Naive thymus-derived CD4-positive, alpha-beta T cell (primary cell): ENCODE measurements at regions not wholly inside any gene's neighbourhood (a gene's known extent, or its start where the extent isn't known, plus 50 kb on each side); places are given as distances from the start of the nearest gene placed in this dataset.

Experiments
- ATAC-seq: fragments of 150-1000 bp; cut with Tn5 transposase; 2 replicates; pipeline ENCODE4 v1.10.0; 2021; ENCODE audit warnings: mild to moderate bottlenecking, moderate library complexity
- CTCF ChIA-PET: fragments of 350-600 bp; sonication (Branson Sonifier 250); formaldehyde crosslinking; loops from one replicate; lab custom pipeline; 2021; ENCODE audit warnings: antibody characterized with exemption; lab: Charles Lee
- POLR2A ChIA-PET: fragments of 350-600 bp; sonication (Branson Sonifier 250); formaldehyde crosslinking; loops from one replicate; lab custom pipeline; 2021; ENCODE audit warnings: antibody characterized with exemption, inconsistent platforms; lab: Charles Lee
- DNase-seq, 9 donors: peaks; one replicate each; pipeline versions ENCODE4 v3.0.0 to v3.0.0-alpha.2; 2020 to 2022; ENCODE audit warnings: mixed read lengths in 1 of 9
- H3K27ac ChIP-seq: one replicate; pipeline ENCODE4 v1.7.0; 2013; ENCODE audit warnings: mild to moderate bottlenecking, low read depth, low read length, moderate library complexity
- H3K27me3 ChIP-seq, 2 donors: one replicate each; pipeline ENCODE4 v1.7.0; 2013; ENCODE audit warnings: low read length in 2 of 2, mild to moderate bottlenecking in 2 of 2, moderate library complexity in 2 of 2; ENCODE audit not compliant: control insufficient read depth in 2 of 2, insufficient read depth in 2 of 2
- H3K36me3 ChIP-seq, 3 experiments: 1 replicate in 2 of 3; 2 replicates in 1 of 3; pipeline ENCODE4 v1.7.0; 2013; ENCODE audit warnings: low read length in 3 of 3, mild to moderate bottlenecking in 3 of 3, moderate library complexity in 1 of 3; ENCODE audit not compliant: insufficient read depth in 3 of 3, control insufficient read depth in 2 of 3
- H3K4me1 ChIP-seq, 2 donors: one replicate each; pipeline ENCODE4 v1.7.0; 2013; ENCODE audit warnings: low read length in 2 of 2, mild to moderate bottlenecking in 2 of 2, moderate library complexity in 1 of 2; ENCODE audit not compliant: control insufficient read depth in 2 of 2, insufficient read depth in 2 of 2
- H3K4me3 ChIP-seq: 2 replicates; pipeline ENCODE4 v1.7.0; 2013; ENCODE audit warnings: mild to moderate bottlenecking, low read length
- H3K9me3 ChIP-seq, 3 experiments: 1 replicate in 2 of 3; 2 replicates in 1 of 3; pipeline ENCODE4 v1.7.0; 2013; ENCODE audit warnings: low read length in 3 of 3; ENCODE audit not compliant: control insufficient read depth in 2 of 3
- H3K27ac Mint-ChIP-seq, 9 donors: one replicate each; pipeline ENCODE4 v1.8.0; 2020 to 2022; ENCODE audit warnings: mixed read lengths in 9 of 9, mild to moderate bottlenecking in 8 of 9, moderate library complexity in 5 of 9, inconsistent platforms in 2 of 9
- H3K27me3 Mint-ChIP-seq, 5 donors: one replicate each; pipeline ENCODE4 v1.8.0; 2021 to 2022; ENCODE audit warnings: mixed read lengths in 5 of 5, mild to moderate bottlenecking in 1 of 5
- H3K36me3 Mint-ChIP-seq, 5 donors: one replicate each; pipeline ENCODE4 v1.8.0; 2020 to 2022; ENCODE audit warnings: mixed read lengths in 5 of 5, mild to moderate bottlenecking in 3 of 5, inconsistent platforms in 1 of 5
- H3K4me1 Mint-ChIP-seq, 7 donors: one replicate each; pipeline ENCODE4 v1.8.0; 2020 to 2022; ENCODE audit warnings: mixed read lengths in 7 of 7, mild to moderate bottlenecking in 3 of 7, inconsistent platforms in 1 of 7
- H3K4me3 Mint-ChIP-seq, 10 donors: one replicate each; pipeline ENCODE4 v1.8.0; 2020 to 2022; ENCODE audit warnings: mild to moderate bottlenecking in 10 of 10, mixed read lengths in 10 of 10, moderate library complexity in 6 of 10, inconsistent platforms in 2 of 10
- H3K9me3 Mint-ChIP-seq, 11 donors: one replicate each; pipeline ENCODE4 v1.8.0; 2020 to 2022; ENCODE audit warnings: mixed read lengths in 11 of 11, mild to moderate bottlenecking in 4 of 11, inconsistent platforms in 1 of 11, moderate library complexity in 1 of 11
- intact Hi-C, 2 donors: fragments of 100-400 bp; cut with micrococcal nuclease; formaldehyde crosslinking; loops; one replicate each; pipeline ENCODE4 v1.15.1; 2023

- Histone ChIP-seq H3K4me3 (no peak overlapping the region), H3K9me3 (no peaks in the 10 kb centered on the region), H3K27me3 (no peaks in the 10 kb centered on the region), H3K36me3 (no peaks in the 10 kb centered on the region), H3K27ac (no peak overlapping the region), H3K4me1 (no peaks in the 10 kb centered on the region)
- intact Hi-C loops, result no loop called here
- H3K4me3 Mint-ChIP-seq, result no peak overlapping the region
- no peak for DNase-seq
- POLR2A ChIA-PET, result no interaction called here
- CTCF ChIA-PET, result no interaction called here
- ATAC-seq, result no peak
- H3K27me3 Mint-ChIP-seq, result no peaks in the 10 kb centered on the region
- no peaks in the 10 kb centered on the region for H3K4me1 Mint-ChIP-seq
- peaks cover 0 to 5% (median 0%) of the 10 kb centered on the region in 11 donors for H3K9me3 Mint-ChIP-seq
- no peaks in the 10 kb centered on the region for H3K36me3 Mint-ChIP-seq
- no peak overlapping the region for H3K27ac Mint-ChIP-seq
Measured at GRCh38 chr4:117786566-117786965, 247.7 kb upstream of the NDST3 start.

DNA sequence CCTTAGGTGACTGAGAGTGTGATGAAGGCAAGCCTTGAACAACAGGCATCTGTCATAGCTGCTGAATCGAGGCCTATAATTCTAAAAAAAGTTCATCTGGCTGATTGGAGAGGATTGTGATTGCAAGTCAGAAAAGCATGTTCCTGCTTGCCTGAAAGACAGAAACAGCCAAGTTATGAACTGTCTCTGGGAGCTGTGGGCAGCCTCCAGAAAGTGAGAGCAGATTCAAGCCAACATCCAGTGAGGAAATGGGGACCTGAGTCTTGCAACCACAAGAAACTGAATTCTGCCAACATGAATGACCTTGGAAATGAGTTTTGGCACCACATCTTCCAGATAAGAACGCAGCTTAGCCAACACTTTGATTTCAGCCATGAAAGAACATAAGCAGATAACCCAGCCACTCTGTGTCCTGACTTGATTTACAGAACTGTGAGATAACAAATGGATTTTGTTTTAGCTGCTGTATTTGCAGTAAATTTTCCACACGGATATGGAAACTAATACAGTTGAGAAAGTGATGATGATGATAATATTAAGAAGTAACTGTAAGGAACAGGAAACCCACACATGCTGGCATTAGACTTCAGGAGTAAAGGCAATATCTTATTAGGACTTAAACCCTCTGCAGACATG is 240.3 kb upstream of the NDST3 start:
- DNase-seq (no peak), ATAC-seq (no peak)
- Histone ChIP-seq H3K27me3 (no peaks in the 10 kb centered on the region), H3K4me1 (no peaks in the 10 kb centered on the region), H3K36me3 (no peaks in the 10 kb centered on the region), H3K4me3 (no peak overlapping the region), H3K27ac (no peak overlapping the region), H3K9me3 (no peaks in the 10 kb centered on the region)
- no peak overlapping the region for H3K27ac Mint-ChIP-seq
- CTCF ChIA-PET, result no interaction called here
- POLR2A ChIA-PET, result no interaction called here
- intact Hi-C loops, result no loop called here
- H3K9me3 Mint-ChIP-seq, result peaks cover 0 to 5% (median 0%) of the 10 kb centered on the region in 11 donors
- H3K4me3 Mint-ChIP-seq, result no peak overlapping the region
- no peaks in the 10 kb centered on the region for H3K4me1 Mint-ChIP-seq
- no peaks in the 10 kb centered on the region for H3K27me3 Mint-ChIP-seq
- H3K36me3 Mint-ChIP-seq, result no peaks in the 10 kb centered on the region

GRCh38 chr4:117796677-117797076 is 237.6 kb upstream of the NDST3 start:
- Histone ChIP-seq H3K27me3 (no peaks in the 10 kb centered on the region), H3K4me3 (no peak overlapping the region), H3K4me1 (no peaks in the 10 kb centered on the region), H3K36me3 (no peaks in the 10 kb centered on the region), H3K9me3 (no peaks in the 10 kb centered on the region), H3K27ac (no peak overlapping the region)
- Mint-ChIP-seq H3K4me1 (no peaks in the 10 kb centered on the region), H3K9me3 (no peaks in the 10 kb centered on the region), H3K4me3 (no peak overlapping the region), H3K27ac (no peak overlapping the region), H3K27me3 (no peaks in the 10 kb centered on the region), H3K36me3 (no peaks in the 10 kb centered on the region)
- CTCF ChIA-PET, result no interaction called here
- POLR2A ChIA-PET, result no interaction called here
- no peak for ATAC-seq
- intact Hi-C loops, result no loop called here
- DNase-seq, result no peak

- CTCF ChIA-PET, result no interaction called here
- ATAC-seq, result no peak
Measured at GRCh38 chr4:117800636-117801035, 233.7 kb upstream of the NDST3 start.

GRCh38 chr4:117801756-117802155 is 232.5 kb upstream of the NDST3 start:
- Mint-ChIP-seq H3K27ac (no peak overlapping the region), H3K27me3 (no peaks in the 10 kb centered on the region), H3K9me3 (peaks cover 0 to 5% (median 0%) of the 10 kb centered on the region in 11 donors), H3K4me1 (no peaks in the 10 kb centered on the region), H3K4me3 (no peak overlapping the region), H3K36me3 (no peaks in the 10 kb centered on the region)
- DNase-seq, result no peak
- Histone ChIP-seq H3K4me3 (no peak overlapping the region), H3K27me3 (no peaks in the 10 kb centered on the region), H3K27ac (no peak overlapping the region), H3K9me3 (no peaks in the 10 kb centered on the region), H3K36me3 (no peaks in the 10 kb centered on the region), H3K4me1 (no peaks in the 10 kb centered on the region)
- ChIA-PET POLR2A (no interaction called here), CTCF (no interaction called here)
- intact Hi-C loops, result no loop called here
- ATAC-seq, result no peak

More at GRCh38 chr4:117800636-117801035, 233.7 kb upstream of the NDST3 start:
- Mint-ChIP-seq H3K36me3 (no peaks in the 10 kb centered on the region), H3K4me1 (no peaks in the 10 kb centered on the region), H3K4me3 (no peak overlapping the region), H3K27me3 (no peaks in the 10 kb centered on the region), H3K27ac (no peak overlapping the region), H3K9me3 (peaks cover 0 to 5% (median 0%) of the 10 kb centered on the region in 11 donors)
- no peaks in the 10 kb centered on the region for H3K27me3 ChIP-seq
- H3K4me1 ChIP-seq, result no peaks in the 10 kb centered on the region
- no peak overlapping the region for H3K27ac ChIP-seq
- no peak for DNase-seq
- no peaks in the 10 kb centered on the region for H3K9me3 ChIP-seq
- intact Hi-C loops, result no loop called here
- no peaks in the 10 kb centered on the region for H3K36me3 ChIP-seq
- POLR2A ChIA-PET, result no interaction called here
- H3K4me3 ChIP-seq, result no peak overlapping the region

- ATAC-seq (no peak), DNase-seq (no peak)
- Mint-ChIP-seq H3K4me3 (no peak overlapping the region), H3K27ac (no peak overlapping the region), H3K36me3 (no peaks in the 10 kb centered on the region), H3K4me1 (no peaks in the 10 kb centered on the region), H3K27me3 (no peaks in the 10 kb centered on the region), H3K9me3 (peaks cover 0 to 3% (median 0%) of the 10 kb centered on the region in 11 donors)
- H3K27ac ChIP-seq, result no peak overlapping the region
- no peaks in the 10 kb centered on the region for H3K9me3 ChIP-seq
- H3K4me1 ChIP-seq, result no peaks in the 10 kb centered on the region
- no peaks in the 10 kb centered on the region for H3K36me3 ChIP-seq
- H3K27me3 ChIP-seq, result no peaks in the 10 kb centered on the region
- ChIA-PET CTCF (no interaction called here), POLR2A (no interaction called here)
- intact Hi-C loops, result no loop called here
- H3K4me3 ChIP-seq, result no peak overlapping the region
Measured at GRCh38 chr4:117811731-117812130, 222.6 kb upstream of the NDST3 start.
